OCI-M1 (cell line): ENCODE measurements at regions not wholly inside any gene's neighbourhood (a gene's known extent, or its start where the extent isn't known, plus 50 kb on each side); places are given as distances from the start of the nearest gene placed in this dataset.

ENCODE experiments used
- DNase-seq: peaks from one replicate; lab custom pipeline; 2025; lab: John Stamatoyannopoulos, UW

DNA sequence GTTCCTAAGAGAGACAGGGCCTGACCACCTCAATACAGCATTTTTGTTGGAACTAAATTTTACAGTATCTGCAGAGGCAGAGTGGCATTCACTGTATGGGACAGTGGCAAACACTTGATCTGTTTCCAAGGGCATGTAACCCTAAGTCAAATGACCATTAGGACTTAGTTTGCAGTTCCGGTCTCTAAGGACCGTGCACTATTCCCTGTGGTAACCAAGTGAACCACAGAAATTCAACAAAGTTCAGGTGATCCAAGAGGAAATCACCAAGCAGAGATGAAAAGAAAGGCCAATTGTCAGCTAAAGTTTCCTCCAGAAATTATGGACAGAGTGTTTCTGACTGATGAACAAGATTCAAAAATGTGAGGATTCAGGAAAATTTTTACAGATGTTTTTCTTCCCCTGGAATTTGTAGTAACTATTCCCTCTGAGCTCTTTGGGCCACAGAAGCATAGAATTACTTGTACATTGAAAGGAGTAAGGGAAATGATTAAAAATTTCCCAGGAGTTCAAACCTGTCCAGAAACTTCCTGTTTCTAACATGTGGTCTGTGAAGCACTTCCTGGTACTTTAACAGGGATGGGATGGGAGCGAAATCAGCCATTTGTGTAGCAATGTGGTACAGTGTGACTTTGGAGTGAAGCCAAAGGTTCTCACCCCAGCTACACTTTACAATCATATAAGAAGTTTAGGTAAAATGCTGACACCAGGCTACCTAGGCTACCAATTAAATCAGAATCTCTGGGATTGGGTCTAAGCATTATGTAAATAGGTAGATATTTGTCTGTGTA is 266.1 kb upstream of the MAP3K1 start:
- DNase-seq, result no peak

DNA sequence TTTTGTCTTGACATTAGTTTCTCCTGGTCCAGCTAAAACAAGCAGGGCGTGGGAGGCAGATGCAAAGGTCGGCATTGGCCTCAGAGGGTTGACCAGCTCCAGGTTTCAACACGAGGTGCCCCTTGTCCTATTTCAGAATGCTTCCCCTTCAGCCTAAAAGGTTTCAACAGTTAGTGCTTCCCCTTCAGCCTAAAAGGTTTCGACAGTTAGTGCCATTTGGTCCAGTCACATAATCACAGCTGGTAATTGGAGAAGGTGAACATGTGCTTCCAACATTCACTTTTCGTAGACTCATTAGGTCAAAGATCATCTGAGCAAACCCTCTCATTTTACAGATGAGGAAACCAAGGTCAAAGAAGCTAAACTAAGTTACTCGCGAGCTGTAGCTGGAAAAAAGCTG is 270.3 kb upstream of the MAP3K1 start:
- no peak for DNase-seq

DNA sequence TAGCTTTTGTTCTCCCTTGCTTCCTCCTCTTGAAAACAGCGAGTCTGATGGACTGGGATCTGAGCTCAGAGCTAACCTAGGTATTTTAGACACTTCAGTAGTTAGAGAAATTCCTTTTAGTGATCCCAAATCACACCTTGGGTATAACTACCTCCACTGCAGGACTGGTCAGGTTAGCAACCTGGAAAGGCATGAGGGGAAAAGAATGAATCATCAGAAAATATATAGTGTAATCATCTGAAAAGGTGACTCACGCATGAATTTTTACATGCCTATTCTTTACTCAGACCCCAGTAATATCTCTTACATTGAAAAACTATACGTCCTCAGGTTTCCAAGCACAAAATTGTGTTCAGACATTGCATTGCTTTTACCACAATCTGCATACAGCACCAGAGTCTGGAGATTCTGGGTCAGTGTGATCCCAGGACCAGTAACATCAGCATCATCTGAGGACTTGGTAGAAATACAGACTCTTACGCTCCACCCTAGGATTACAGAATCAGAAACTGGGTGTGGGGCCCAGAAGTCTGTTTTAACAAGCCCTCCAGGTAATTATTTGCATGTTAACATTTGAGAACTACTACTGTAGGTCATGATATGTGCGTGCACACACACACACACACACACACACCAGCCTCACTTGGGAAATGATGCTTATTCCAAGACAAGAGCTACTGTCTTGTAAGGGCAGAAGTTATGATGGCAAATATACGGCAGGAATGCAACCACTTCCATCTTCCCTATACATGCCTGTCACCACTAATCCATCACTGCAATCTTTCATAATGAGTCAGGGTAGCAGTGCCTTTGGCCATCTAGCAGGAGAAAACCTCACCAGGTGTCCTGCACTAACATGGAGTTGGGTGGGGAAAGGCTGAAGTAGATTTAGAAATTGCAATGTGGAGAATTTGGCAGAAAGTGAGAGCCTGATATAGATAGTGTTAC is 271.6 kb upstream of the MAP3K1 start:
- no peak for DNase-seq

DNA sequence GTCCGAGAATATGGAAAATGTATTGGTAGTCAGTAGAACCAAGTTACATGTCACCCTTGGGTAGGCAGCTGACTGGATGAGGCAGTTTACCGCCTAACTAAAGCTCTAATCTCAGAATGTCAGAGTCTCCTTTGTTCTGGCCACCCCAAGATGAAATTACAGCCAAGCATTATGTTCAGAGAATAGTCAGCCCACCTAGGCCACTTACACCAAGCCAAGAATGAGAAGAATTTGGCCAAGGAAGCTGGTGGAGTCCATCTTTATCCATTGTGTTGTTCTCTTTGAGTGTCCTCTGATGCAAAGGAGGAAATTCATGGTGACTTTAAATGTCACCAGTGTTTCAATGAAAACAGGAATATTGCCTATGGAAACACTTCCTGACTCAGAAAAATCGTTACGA is 275.1 kb upstream of the MAP3K1 start:
- DNase-seq, result no peak

DNA sequence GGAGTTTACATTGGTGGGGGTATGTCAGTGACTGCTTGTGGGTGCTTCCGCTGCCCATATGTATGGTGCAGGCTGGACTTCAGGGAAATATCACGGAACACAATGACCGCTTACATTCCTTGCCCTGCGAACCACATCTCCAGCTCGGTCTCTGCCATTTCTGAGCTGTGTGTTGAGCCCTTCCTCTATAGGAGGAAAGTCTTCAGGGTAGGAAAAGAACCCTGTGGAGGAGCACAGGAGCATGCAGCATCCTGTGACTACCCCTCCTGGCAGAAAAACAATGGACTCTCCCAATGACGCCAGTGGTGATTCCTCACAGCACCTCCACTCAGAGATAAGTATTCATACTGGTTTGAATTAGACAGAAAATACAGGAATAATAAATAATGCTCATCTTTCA is 276.8 kb upstream of the MAP3K1 start:
- DNase-seq, result no peak

DNA sequence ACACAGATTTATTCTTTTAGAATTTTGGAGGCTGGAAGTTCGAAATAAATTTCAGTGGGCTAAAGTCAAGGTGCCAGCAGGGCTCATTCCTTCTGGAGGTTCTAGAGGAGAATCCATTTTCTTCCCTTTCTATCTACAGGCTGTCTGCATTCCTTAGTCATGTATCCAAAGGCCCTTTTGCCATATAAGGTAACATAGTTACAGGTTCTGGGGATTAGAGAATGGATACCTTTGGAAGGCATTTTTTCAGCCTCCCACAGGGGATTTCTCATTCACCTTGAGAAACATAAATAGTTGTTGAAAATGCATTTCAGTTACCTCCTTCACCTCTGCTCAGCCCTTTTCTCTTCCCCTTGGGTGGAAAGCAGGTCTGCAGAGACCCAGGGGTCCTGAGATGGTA is 280.0 kb upstream of the MAP3K1 start:
- no peak for DNase-seq

DNA sequence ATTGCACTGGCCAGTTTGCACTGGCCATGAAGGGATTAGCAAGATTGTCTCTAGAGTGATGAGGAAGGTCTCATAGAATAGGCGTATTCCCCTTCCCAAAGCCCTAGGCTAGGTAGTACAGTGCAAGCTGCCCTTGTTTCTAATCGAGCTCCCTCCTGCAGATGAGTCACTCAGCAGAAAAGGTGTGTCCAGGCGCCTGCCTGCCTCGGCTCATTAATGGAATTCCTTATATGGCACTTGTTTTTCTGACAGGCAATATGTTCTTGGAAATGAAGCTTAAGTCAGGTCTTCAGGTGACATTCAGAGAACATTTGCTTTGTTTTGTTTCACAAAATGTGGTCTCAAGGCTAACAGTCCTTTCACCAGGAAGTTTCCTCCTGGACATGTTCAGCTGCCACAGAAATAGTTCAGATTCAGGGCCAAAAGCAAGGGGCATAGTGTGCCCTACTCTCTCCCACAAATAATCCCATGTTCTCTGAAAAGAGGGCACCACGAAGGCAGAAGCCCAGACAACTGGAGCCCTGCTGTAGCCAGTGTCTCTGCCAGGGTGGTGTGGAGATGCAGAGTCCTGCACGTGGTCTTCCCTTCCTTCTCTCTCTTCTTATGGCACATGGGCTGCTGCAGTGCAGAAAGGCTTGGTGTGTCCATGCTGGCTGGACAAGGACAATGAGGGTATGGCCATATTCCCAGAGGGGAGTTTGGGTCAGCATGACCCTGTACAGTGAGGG is 281.1 kb upstream of the MAP3K1 start:
- DNase-seq, result no peak

DNA sequence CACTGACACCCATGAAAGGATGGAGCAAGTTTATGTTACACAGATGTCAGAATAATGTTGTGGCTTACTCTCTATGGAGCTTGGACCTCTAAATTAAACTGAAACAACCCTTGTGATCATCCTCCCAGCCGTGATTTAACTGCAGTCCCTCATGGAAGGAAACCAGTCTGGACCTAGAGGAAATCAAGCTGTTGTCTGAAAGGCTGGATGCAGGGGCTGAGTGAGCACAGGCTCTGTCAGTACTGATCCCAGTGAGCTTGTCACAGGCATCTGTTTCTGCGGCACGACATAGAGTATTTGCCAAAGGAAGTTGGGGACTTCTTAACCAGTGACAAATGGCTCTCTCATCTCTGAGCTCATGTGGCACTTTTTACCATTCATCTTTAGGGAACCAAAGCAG is 282.9 kb upstream of the MAP3K1 start:
- DNase-seq, result no peak

DNA sequence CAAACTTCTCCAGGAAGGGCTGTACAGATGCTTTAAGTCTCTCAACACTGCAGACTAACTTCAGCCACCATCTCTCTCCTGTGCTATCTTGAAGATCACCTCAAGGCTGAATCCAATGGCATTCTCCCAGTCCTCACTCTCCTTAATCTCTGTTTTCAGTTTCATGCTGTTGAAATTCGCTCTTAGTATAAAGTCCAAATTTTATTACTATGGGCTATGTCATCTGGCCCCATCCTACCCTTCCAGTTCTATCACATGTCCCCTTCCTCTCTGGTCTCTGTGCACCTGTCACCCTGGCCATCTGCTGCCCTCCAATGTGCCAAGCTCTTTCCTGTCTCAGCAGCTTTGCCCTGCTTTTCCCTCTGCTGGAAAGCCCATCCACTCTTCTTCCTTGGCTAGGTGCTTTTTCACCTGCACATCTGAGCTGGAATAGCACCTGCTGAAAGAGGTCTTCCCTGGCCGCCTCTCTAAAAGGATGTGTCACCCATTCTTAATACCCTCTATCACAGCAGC is 284.7 kb upstream of the MAP3K1 start:
- no peak for DNase-seq

DNA sequence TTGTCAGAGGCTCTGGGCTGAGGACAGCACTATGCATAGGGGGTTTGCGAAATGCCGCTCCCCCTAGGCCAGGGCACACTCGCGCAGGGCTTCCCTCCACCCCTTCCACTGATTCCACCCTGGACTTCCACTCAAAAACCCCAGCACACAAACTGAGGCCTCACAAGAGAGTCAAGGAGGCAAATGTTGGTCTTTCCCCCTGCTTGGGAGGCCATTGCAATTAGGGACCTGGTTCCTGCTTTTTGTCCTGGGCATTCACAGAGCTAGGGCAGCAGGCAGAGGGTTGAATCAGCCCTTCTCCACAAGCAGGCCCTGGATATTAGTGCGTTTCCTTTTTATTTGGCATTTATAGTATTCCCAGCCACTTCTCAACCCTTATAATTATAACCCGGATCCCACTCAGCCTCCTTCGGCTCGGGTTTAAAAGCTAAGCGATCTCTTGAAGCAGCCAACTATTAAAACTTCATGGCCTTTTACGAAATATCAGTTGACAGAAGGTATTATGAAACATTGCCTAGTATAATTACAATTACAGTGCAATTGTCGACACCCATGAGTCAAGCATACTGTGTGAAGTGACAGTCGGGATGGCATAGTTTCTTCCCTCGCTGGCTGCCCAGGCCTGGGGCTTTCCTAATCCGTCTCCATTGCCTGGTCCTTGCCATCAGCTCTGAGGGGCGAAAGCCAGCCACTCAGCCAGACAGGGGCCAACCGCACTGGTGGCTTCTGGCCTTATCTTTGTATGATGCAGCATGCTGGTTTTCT is 285.5 kb upstream of the MAP3K1 start:
- DNase-seq, result no peak

DNA sequence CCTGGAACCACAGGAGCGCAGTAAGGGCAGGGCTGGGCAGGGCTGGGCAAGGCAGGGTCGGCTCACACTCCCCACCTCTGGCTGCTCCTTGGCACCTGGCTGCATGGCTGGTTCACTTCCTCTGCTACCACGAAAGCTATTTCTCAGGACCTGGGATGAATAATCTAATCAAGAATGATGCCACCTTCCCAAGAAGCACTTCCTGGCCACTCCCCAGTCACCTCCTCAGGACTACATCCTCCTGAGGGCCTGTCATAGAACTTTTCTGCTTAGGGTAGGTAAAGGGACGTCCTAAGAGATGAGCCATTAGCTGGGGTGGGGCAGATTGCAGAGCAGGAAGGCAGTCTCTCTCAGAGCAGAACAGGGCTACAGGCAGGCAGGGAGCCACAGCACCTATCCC is 288.2 kb upstream of the MAP3K1 start:
- no peak for DNase-seq

DNA sequence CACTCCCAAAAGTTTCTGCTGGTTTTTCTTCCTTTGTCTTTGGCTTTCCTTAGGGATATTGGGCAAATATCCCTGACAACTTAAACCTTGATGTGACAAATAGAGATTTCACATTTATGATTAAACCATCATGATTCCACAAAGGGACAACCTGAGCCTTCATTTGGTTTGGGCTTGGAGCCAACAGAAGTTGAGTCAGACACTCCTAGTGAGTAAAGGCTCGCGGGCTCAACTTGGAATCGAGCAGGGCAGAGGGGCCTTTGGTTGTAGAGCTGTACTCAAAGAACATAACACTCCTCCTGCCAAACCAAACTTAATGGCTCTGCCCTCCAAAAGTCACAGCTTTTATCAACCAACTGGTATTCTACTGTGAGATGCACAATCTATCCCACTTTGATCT is 290.2 kb upstream of the MAP3K1 start:
- DNase-seq, result no peak

DNA sequence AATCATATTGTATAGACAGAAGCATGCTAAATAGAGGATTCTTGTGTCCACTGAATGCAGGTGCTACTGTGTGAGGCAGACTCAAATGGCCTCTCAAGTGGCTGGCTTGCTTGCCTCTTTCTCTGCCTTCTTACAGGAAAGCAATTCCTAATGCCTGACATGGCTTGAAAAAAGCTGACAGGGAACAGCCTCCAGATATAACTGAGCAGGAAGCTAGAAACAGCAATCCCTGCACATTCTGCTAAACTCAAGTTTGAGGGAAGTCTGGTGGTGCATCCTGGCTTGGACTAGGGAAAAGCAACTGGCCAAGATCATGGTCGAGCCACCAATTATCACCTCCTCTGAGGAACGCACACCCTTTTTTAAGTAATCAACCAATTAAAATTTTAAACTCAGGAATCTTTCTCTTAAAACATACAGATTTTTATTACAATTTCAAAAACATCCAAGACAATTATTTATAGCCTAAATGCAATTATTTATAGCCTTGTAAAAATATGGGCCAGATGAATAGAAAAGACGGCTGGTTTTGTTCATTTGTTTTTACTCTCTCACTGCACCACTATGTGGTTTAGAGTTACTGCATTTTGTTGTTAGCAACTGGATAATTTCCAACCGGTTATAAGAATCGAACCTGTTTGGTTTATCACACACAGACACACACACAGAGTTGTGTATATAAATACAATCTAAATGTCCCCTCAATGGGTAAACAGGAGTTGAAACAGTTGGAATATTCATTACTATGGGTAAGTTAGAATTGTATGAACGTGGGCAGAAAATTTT is 290.9 kb upstream of the ANKRD55 start:
- DNase-seq, result no peak

DNA sequence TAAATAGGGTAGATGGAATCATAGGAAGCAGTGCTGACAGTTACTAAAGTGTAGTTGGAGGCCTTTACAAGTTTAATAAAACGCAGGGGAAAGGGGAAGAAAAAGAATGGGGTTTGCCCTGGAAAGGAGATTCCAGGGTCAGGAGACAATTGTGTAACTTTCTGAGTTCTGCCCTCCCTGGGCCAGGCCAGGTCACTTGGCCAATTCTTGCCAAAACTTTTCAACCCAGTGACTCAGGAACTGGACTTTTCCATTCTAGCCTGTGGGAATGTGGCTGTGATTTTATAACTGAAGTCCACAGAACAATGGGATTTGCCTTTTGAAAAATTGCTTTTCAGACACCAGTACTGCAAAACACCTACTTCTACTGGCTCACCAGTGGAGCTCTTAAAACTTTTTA is 289.8 kb upstream of the ANKRD55 start:
- no peak for DNase-seq

DNA sequence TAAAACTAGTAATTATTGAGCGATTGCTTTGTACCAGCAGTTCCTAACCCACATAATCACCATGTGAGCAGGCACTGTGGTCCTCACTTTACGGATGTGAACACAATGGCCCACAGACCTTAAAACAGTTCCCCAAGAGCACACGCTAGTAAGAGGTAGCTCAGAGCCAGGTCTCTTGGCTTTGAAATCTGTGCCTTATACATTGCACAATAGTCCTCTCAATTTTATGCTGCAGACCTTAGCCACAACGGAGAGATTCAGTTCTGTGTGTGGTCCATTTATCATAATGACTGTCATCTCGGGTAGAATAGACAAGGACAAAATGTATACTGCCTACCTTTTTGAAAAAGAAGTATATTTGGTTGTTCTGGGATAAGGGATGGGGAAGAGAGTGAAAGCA is 289.0 kb upstream of the ANKRD55 start:
- DNase-seq, result no peak

DNA sequence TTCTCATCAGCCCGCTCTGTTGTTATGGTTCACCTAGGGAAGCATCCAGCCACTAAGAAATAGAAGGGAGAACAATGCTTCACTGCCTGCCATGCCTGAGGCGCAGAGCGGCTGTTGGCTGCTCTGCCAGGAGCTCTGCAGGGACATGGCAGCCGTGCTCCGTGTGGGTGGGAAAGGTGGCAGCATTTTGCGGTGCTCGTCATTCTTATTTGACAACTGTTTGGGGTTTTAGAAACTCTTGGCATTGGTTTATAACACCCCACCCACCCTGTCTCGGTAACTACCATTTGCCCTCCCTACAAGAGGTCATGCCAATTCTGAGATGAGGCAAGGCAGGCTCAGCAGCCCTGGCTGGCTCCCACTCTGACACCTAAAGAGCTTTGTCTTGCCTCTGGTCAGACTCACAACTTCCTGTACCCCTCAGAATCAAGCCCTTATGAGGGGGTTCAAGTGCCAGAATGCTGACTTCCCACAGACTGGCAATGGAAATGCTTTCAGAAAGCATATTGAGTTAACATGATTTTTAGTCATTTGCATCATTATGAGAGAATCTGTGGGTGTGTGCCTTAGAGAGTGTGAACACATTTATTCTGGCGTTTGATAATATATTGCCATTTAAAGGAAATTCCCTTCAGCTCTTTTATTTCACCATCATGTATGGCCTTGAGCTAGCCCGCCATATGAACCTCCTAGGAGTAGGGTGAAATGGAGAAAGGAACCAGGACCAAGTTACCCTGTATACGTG is 288.0 kb upstream of the ANKRD55 start:
- no peak for DNase-seq

DNA sequence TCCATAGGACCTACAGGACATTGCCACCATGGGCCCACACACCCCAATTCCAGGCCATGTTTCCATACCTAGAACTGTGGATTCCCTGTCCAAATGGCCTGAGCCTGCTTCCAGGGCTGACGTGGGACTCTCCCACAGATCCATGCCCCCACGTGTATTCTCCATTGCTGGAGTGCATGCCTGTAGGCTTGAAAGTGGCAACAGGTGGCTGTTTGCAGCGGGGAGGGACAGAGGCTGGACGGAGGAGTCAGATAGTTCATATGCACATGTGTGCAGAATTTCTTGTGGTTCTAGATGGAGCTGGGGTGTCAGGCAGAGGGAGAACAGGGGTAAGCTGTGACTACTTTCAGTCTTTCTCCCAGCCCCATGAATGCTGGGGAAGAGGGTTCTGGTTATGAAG is 285.7 kb upstream of the ANKRD55 start:
- DNase-seq, result no peak

DNA sequence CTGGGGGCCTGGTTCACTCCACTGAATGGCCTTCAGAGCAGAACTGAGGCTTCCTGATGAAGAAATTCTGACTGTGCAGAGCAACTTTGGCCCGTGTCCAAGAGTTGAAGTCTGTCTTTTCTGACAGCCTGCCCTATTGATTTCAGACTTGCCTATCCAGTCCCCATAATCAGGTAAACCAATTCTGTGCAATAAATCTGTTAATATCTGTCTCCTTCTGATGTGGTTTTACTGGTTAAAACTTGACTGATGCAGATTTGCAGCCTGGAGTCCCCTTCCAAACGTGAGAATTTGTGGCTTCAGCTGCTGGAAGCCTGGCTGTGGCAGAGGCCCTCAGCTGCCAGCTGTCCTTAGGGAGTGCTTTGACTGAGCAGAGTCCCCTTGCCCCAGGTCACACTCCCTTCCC is 283.9 kb upstream of the ANKRD55 start:
- DNase-seq, result peak; percentile 64

DNA sequence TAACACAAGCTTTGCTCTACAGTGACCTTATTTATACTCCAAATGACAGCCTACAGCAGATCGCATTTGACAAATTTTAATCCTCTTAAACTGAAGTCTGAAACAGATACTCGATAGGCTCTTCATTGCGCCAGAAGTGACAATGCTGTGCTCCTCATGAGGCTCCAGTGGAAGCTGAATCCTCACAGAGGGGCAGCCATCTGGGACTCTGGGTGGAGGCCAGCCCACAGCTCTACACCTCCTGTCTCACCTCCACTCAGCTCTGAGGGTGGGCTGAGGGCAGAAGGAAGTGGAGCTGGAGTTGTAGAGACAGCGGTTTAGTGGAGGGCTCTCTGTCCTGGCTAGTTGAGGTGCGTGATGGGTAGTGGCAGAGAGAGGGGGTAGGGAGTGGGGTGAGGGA is 283.3 kb upstream of the ANKRD55 start:
- DNase-seq, result no peak

DNA sequence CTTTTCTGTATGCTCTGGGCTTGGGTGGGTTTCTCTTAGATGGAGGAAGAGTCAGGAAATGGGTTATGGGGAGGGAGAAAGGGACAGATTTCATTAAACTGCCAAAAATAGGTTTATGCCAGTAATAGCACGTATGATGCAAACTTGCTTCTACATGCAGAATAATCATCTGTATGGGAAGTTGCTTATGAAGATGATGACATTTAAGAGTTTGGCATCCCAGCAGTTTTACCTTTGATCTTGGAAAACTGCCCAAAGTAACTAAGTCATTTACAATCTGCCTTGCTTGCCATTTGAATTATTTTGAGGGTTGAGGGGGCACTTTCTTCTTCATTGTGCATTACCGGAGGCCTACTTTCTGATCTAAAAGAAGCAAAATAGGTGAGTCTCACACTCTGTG is 282.9 kb upstream of the ANKRD55 start:
- no peak for DNase-seq
